BLaER1 treated with 17β-estradiol and CSF1 and Interleukin-3, amounts not matched to agents 10 nM and 100 nM (cell line): ENCODE measurements at regions not wholly inside any gene's neighbourhood (a gene's known extent, or its start where the extent isn't known, plus 50 kb on each side); places are given as distances from the start of the nearest gene placed in this dataset.
A peak's percentile ranks its signal among the peaks of the same experiment; 100 is the strongest.

Experiments
- H3K27ac ChIP-seq, 11 experiments: shearing (Covaris generic); formaldehyde crosslinking; 2 replicates each; pipeline ENCODE4 v1.8.1; 2022
- H3K27me3 ChIP-seq, 11 experiments: shearing (Covaris generic); formaldehyde crosslinking; 2 replicates each; pipeline ENCODE4 v1.8.1; 2022
- H3K36me3 ChIP-seq, 11 experiments: shearing (Covaris generic); formaldehyde crosslinking; 2 replicates each; pipeline ENCODE4 v1.8.1; 2022
- H3K4me1 ChIP-seq, 10 experiments: shearing (Covaris generic); formaldehyde crosslinking; 2 replicates each; pipeline ENCODE4 v1.8.1; 2022
- H3K4me2 ChIP-seq, 11 experiments: shearing (Covaris generic); formaldehyde crosslinking; 2 replicates each; pipeline ENCODE4 v1.8.1; 2022
- H3K4me3 ChIP-seq, 10 experiments: shearing (Covaris generic); formaldehyde crosslinking; 2 replicates each; pipeline ENCODE4 v1.8.1; 2022
- H3K9ac ChIP-seq, 11 experiments: shearing (Covaris generic); formaldehyde crosslinking; 2 replicates each; pipeline ENCODE4 v1.8.1; 2022
- H3K9me3 ChIP-seq, 11 experiments: shearing (Covaris generic); formaldehyde crosslinking; replicated peaks in 1 of 11; 2 replicates each; pipeline ENCODE4 v1.8.1; 2022
- H4K20me1 ChIP-seq, 11 experiments: shearing (Covaris generic); formaldehyde crosslinking; 2 replicates each; pipeline ENCODE4 v1.8.1; 2022
- Cebpa-rat ChIP-seq, 11 experiments: shearing (Covaris generic); IDR thresholded peaks; 2 replicates each; pipeline ENCODE4 v1.8.1; 2022

DNA sequence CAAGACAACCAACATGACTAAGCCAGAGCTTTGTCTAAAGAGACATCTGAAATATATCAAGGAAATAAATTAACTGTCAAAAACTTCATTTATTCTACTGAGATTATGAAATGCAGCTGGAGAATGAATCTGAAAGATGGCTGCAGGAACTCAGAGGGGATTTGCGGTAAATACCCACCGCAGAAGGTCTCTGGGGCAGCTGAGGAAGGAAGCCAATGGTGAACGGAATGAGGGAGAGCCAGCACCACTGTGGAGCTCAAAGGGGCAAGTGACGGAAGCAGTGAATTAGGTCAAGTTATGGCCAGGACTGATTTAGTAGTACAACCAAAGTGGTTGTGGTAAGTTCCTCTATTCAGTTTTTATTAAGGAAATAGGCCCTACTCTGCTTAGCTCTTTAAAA lies 215.3 kb upstream of the GLI3 start:
- H3K4me1 ChIP-seq, result peaks cover 40 to 73% (median 69%) of the 10 kb centered on the region in 10 experiments
- peak overlapping the region in 3 of 11 experiments; percentile 34 to 58 (median 54); a peak in 3 of 22 replicates for H3K9ac ChIP-seq
- H4K20me1 ChIP-seq, result peaks cover 0 to 6% (median 0%) of the 10 kb centered on the region in 11 experiments; a peak in 1 of 22 replicates
- H3K9me3 ChIP-seq, result peaks cover 24 to 40% (median 38%) of the 10 kb centered on the region in 11 experiments
- TF ChIP-seq Cebpa-rat (IDR thresholded peaks at IDR 0.05), result peak in 2 of 11 experiments; percentile 17 to 49; a peak in 1 of 22 replicates
- peak overlapping the region; percentile 58 to 98 (median 91) for H3K4me2 ChIP-seq
- peak overlapping the region in 6 of 11 experiments; percentile 34 to 83 (median 78); a peak in 12 of 22 replicates for H3K27ac ChIP-seq
- H3K36me3 ChIP-seq, result no peaks in the 10 kb centered on the region
- peak overlapping the region in 2 of 10 experiments; percentile 32 to 38; a peak in 3 of 20 replicates for H3K4me3 ChIP-seq
- peaks cover 0 to 39% (median 0%) of the 10 kb centered on the region in 11 experiments; a peak in 8 of 22 replicates for H3K27me3 ChIP-seq

- Histone ChIP-seq H3K27me3 (peaks cover 0 to 31% (median 0%) of the 10 kb centered on the region in 11 experiments; a peak in 6 of 22 replicates), H4K20me1 (peaks cover 0 to under 1% (median 0%) of the 10 kb centered on the region in 11 experiments; a peak in 1 of 22 replicates), H3K36me3 (no peaks in the 10 kb centered on the region), H3K4me2 (0 out of 22 replicates have a peak overlapping the region, but pooled peaks of 1 of the 11 experiments have one; percentile 92), H3K9me3 (peaks cover 38 to 69% (median 59%) of the 10 kb centered on the region in 11 experiments), H3K27ac (no peak overlapping the region), H3K9ac (no peak overlapping the region), H3K4me1 (peaks cover 28 to 53% (median 43%) of the 10 kb centered on the region in 10 experiments), H3K4me3 (no peak overlapping the region)
- no peak for TF ChIP-seq Cebpa-rat (IDR thresholded peaks at IDR 0.05)
Measured at GRCh38 chr7:42449431-42449830, 212.4 kb upstream of the GLI3 start.

GRCh38 chr7:42448901-42449300 lies 211.9 kb upstream of the GLI3 start:
- Histone ChIP-seq H3K27me3 (peaks cover 0 to 27% (median 0%) of the 10 kb centered on the region in 11 experiments; a peak in 5 of 22 replicates), H3K27ac (no peak overlapping the region), H3K9me3 (peaks cover 38 to 70% (median 59%) of the 10 kb centered on the region in 11 experiments), H3K4me3 (no peak overlapping the region), H3K36me3 (no peaks in the 10 kb centered on the region), H4K20me1 (no peaks in the 10 kb centered on the region), H3K4me1 (peaks cover 24 to 48% (median 38%) of the 10 kb centered on the region in 10 experiments), H3K4me2 (no peak overlapping the region), H3K9ac (no peak overlapping the region)
- no peak for TF ChIP-seq Cebpa-rat (IDR thresholded peaks at IDR 0.05)

DNA sequence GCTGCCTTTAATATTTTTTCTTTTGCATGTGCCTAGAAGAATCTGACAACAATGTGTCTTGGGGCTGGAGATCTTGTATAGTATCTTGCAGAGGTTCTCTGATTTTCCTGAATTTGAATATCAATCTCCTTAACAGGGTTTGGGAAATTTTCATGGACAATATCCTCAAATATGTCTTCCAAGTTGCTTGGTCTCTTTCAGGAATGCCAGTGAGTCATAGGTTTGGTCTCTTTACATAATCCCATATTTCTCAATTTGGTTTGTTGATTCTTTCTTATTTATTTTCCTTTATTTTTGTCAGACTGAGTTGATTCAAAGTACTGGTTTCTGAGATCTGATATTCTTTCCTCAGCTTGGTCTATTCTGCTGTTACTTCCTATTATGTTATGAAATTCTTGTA lies 208.7 kb upstream of the GLI3 start:
- no peak for TF ChIP-seq Cebpa-rat (IDR thresholded peaks at IDR 0.05)
- Histone ChIP-seq H3K9me3 (peaks cover 53 to 91% (median 81%) of the 10 kb centered on the region in 11 experiments), H3K4me2 (no peak overlapping the region), H4K20me1 (no peaks in the 10 kb centered on the region), H3K9ac (no peak overlapping the region), H3K4me1 (peaks cover 0 to 17% (median 6%) of the 10 kb centered on the region in 10 experiments; a peak in 13 of 20 replicates), H3K36me3 (0 out of 22 replicates have a peak, but pooled peaks cover 0 to 5% (median 0%) of the 10 kb centered on the region in 11 experiments), H3K27ac (no peak overlapping the region), H3K4me3 (no peak overlapping the region), H3K27me3 (peaks cover 0 to 16% (median 0%) of the 10 kb centered on the region in 11 experiments; a peak in 4 of 22 replicates)

- Histone ChIP-seq H3K27me3 (no peaks in the 10 kb centered on the region), H4K20me1 (no peaks in the 10 kb centered on the region), H3K27ac (no peak overlapping the region), H3K9ac (no peak overlapping the region), H3K36me3 (0 out of 22 replicates have a peak, but pooled peaks cover 0 to 5% (median 0%) of the 10 kb centered on the region in 11 experiments), H3K4me1 (no peaks in the 10 kb centered on the region), H3K4me3 (no peak overlapping the region), H3K9me3 (peaks cover 40 to 68% (median 62%) of the 10 kb centered on the region in 11 experiments), H3K4me2 (no peak overlapping the region)
- TF ChIP-seq Cebpa-rat (IDR thresholded peaks at IDR 0.05), result no peak
Measured at GRCh38 chr7:42440951-42441350, 203.9 kb upstream of the GLI3 start.

DNA sequence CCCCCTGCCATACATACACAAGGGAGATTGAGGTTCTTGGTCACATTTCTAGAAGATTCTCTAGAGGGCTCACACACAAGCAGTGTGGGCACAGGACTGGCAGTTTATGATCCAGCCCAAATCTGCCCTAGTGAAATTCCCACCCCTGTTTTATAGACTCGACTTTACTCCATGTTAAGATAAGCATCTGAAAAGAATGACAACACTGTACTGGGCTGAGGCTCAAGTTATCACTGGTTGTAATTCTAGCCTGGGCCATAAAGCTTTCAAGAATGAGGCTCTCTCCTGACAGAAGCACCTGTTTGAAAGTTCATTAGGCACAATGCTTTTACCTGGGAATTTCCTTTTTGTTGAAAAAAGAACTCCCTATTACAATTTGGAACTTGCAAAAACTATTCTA lies 195.6 kb upstream of the GLI3 start:
- Histone ChIP-seq H4K20me1 (no peaks in the 10 kb centered on the region), H3K9ac (no peak overlapping the region), H3K9me3 (peaks cover 0 to 16% (median 6%) of the 10 kb centered on the region in 11 experiments; a peak in 10 of 22 replicates), H3K27ac (no peak overlapping the region), H3K4me3 (no peak overlapping the region), H3K4me2 (peak overlapping the region in 2 of 11 experiments; percentile 48 to 65; a peak in 5 of 22 replicates), H3K27me3 (no peaks in the 10 kb centered on the region), H3K36me3 (no peaks in the 10 kb centered on the region), H3K4me1 (peaks cover 0 to 14% (median 0%) of the 10 kb centered on the region in 10 experiments; a peak in 5 of 20 replicates)
- no peak for TF ChIP-seq Cebpa-rat (IDR thresholded peaks at IDR 0.05)

GRCh38 chr7:42431873-42432272 lies 194.9 kb upstream of the GLI3 start:
- no peak for TF ChIP-seq Cebpa-rat (IDR thresholded peaks at IDR 0.05)
- Histone ChIP-seq H3K9me3 (peaks cover 0 to 16% (median 4%) of the 10 kb centered on the region in 11 experiments; a peak in 10 of 22 replicates), H3K4me1 (peaks cover 0 to 14% (median 0%) of the 10 kb centered on the region in 10 experiments; a peak in 5 of 20 replicates), H3K27ac (no peak overlapping the region), H3K36me3 (no peaks in the 10 kb centered on the region), H3K9ac (no peak overlapping the region), H3K4me3 (no peak overlapping the region), H4K20me1 (no peaks in the 10 kb centered on the region), H3K4me2 (peak overlapping the region in 5 of 11 experiments; percentile 3 to 65 (median 24); a peak in 7 of 22 replicates), H3K27me3 (no peaks in the 10 kb centered on the region)

GRCh38 chr7:42429339-42429738 lies 192.3 kb upstream of the GLI3 start:
- no peak overlapping the region for H3K4me3 ChIP-seq
- H3K27ac ChIP-seq, result no peak overlapping the region
- H3K27me3 ChIP-seq, result no peaks in the 10 kb centered on the region
- H3K36me3 ChIP-seq, result no peaks in the 10 kb centered on the region
- no peak overlapping the region for H3K9ac ChIP-seq
- H3K4me2 ChIP-seq, result no peak overlapping the region
- no peak for TF ChIP-seq Cebpa-rat (IDR thresholded peaks at IDR 0.05)
- H4K20me1 ChIP-seq, result no peaks in the 10 kb centered on the region
- peaks cover 0 to under 1% (median 0%) of the 10 kb centered on the region in 11 experiments; a peak in 2 of 22 replicates for H3K9me3 ChIP-seq
- H3K4me1 ChIP-seq, result peaks cover 0 to 14% (median 0%) of the 10 kb centered on the region in 10 experiments; a peak in 5 of 20 replicates

GRCh38 chr7:42426163-42426562 lies 189.2 kb upstream of the GLI3 start:
- Histone ChIP-seq H4K20me1 (no peaks in the 10 kb centered on the region), H3K4me3 (no peak overlapping the region), H3K27me3 (no peaks in the 10 kb centered on the region)

More at GRCh38 chr7:42426163-42426562, 189.2 kb upstream of the GLI3 start:
- no peak for TF ChIP-seq Cebpa-rat (IDR thresholded peaks at IDR 0.05)
- Histone ChIP-seq H3K9me3 (no peaks in the 10 kb centered on the region), H3K36me3 (no peaks in the 10 kb centered on the region), H3K4me1 (no peaks in the 10 kb centered on the region), H3K4me2 (no peak overlapping the region), H3K27ac (no peak overlapping the region), H3K9ac (no peak overlapping the region)
